Psoas muscle (tissue), 7 donors: ENCODE measurements at regions not wholly inside any gene's neighbourhood (a gene's known extent, or its start where the extent isn't known, plus 50 kb on each side); places are given as distances from the start of the nearest gene placed in this dataset.
"Not testable (repeated sequence)": the region's sequence is repeated elsewhere in the genome, so short reads cannot be mapped to it uniquely, and the experiment has no call there.

Source experiments
- ATAC-seq, 4 donors: fragments of 200-7000 bp; cut with Tn5 transposase; one replicate each; pipeline ENCODE4 v1.9.1; 2020; ENCODE audit warnings: moderate library complexity in 3 of 4, mild to moderate bottlenecking in 2 of 4
- DNase-seq, 2 donors: peaks; one replicate each; pipeline ENCODE4 v3.0.0-alpha.2; 2020
- H3K27ac ChIP-seq: fragments of 200-600 bp; one replicate; pipeline ENCODE4 v1.8.0; 2022
- H3K27me3 ChIP-seq, 3 donors: fragments of 200-600 bp in 1 of 3; one replicate each; pipeline versions ENCODE4 v1.6.1 to v1.8.0; 2013 to 2022; ENCODE audit warnings: low read length in 2 of 3, mild to moderate bottlenecking in 2 of 3, moderate library complexity in 1 of 3; ENCODE audit not compliant: insufficient read depth in 3 of 3
- H3K36me3 ChIP-seq, 2 donors: fragments of 200-600 bp in 1 of 2; one replicate each; pipeline versions ENCODE4 v1.6.1 to v1.8.0; 2013 to 2022; ENCODE audit warnings: low read depth in 1 of 2, mild to moderate bottlenecking in 1 of 2, moderate library complexity in 1 of 2; ENCODE audit not compliant: insufficient read depth in 1 of 2
- H3K4me1 ChIP-seq: fragments of 200-600 bp; one replicate; pipeline ENCODE4 v1.8.0; 2022
- H3K4me3 ChIP-seq: fragments of 200-600 bp; one replicate; pipeline ENCODE4 v1.8.0; 2022; ENCODE audit warnings: mild to moderate bottlenecking
- H3K9me3 ChIP-seq: fragments of 200-600 bp; one replicate; pipeline ENCODE4 v1.8.0; 2022
- WGBS, 3 donors: extraction: QIAGEN DNeasy Blood & Tissue Kit; methylation state at CpG; one replicate each; pipeline versions ENCODE4 v1.1.6 to v1.1.7; 2013; 5-methylcytosine and 5-hydroxymethylcytosine counted together
- intact Hi-C, 2 donors: fragments of 100-400 bp; cut with DNase I; formaldehyde crosslinking; loops; one replicate each; pipeline versions ENCODE4 v1.11.0 to v1.14.2; 2022
- donor health status: healthy with polysubstance abuse.
- donor health status: DM: no; HTN: no; CAD: no; lungs with moderate emphysema.
- donor health status: Bipolar disorder and iron deficiency.
- donor health status: healthy.
- donor health status: DM: yes; HTN: yes; CAD: no.
- donor health status: DM: no; HTN: no; CAD: no.
- donor health status: DM: yes; HTN: yes; CAD: no.

DNA sequence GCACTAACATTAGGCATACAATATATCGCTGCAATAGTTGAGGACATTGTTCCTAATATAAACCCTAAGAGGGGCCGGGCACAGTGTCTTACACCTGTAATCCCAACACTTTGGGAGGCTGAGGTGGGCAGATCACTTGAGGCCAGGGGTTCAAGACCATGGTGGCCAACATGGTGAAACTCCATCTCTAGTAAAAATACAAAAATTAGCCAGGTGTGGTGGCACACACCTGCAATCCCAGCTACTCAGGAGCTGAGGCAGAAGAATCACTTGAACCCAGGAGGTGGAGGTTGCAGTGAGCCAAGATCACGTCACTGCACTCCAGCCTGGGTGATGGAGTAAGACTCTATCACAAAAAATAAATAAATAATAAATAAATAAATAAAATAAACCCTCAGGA lies 310.9 kb downstream of the GOLGA6L6 start:
- H3K9me3 ChIP-seq, ATAC-seq, H3K36me3 ChIP-seq, H3K4me3 ChIP-seq, DNase-seq, H3K27ac ChIP-seq, intact Hi-C loops, H3K4me1 ChIP-seq, H3K27me3 ChIP-seq: not testable (repeated sequence)
- WGBS, 3 donors: 60 to 64% (median 62%) methylated on average over 3 of the region's 3 CpGs

DNA sequence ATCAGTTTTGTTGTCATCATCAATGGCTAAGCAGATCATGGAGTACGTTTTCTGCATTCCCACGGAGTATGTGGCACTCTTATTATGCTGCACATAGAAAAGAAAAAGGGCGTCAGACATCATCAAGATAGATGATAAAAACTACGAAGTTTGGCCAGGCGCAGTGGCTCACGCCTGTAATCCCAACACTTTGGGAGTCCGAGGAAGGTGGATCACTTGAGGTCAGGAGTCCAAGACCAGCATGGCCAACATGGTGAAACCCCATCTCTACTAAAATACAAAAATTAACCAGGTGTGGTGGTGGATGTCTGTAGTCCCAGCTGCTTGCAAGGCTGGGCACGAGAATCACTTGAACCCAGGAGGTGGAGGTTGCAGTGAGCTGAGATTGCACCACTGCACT lies 312.8 kb downstream of the GOLGA6L6 start:
- intact Hi-C loops, H3K4me1 ChIP-seq, H3K36me3 ChIP-seq, H3K27me3 ChIP-seq, H3K9me3 ChIP-seq, H3K4me3 ChIP-seq, ATAC-seq, DNase-seq, H3K27ac ChIP-seq: not testable (repeated sequence)
- WGBS, 3 donors: 70 to 74% (median 73%) methylated on average over 8 of the region's 8 CpGs

DNA sequence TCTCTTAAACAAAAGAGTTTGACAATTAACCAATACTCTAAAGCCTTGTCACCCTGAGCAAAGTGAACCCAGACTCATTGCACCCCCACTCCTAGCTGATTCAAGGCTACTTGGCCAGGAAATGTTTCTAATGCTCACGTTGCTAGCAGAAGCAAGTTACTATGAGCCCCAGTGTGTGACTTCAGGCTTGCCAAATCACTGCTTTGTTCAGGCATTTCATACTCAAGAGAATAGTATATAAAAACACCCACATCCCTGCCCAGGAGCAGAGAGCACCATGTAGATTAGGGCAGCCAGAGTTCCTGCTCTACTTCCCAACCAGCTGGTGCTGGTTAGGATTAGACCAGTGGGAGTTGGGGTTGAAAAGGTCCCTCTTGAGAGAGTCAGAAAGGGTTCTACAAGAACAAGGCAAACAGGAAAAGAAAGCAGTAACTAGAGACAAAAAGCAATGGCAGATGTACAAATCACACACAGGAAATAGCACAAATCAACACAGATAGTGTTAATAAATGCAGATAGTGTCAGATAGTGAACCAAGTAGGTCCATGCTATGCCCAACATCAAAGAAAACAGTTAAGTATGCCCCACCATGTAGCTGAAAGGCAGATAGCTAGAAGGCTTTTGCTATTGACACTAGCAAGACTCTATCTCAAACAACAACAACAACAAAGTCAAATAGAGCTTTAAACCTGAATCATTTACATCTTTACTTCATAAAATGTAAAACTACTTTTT lies 314.3 kb downstream of the GOLGA6L6 start:
- H3K9me3 ChIP-seq, H3K4me3 ChIP-seq, DNase-seq, H3K27me3 ChIP-seq, H3K36me3 ChIP-seq, H3K27ac ChIP-seq, ATAC-seq, intact Hi-C loops, H3K4me1 ChIP-seq: not testable (repeated sequence)
- 35 to 40% (median 37%) methylated on average over 1 of the region's 1 CpG for WGBS, 3 donors

DNA sequence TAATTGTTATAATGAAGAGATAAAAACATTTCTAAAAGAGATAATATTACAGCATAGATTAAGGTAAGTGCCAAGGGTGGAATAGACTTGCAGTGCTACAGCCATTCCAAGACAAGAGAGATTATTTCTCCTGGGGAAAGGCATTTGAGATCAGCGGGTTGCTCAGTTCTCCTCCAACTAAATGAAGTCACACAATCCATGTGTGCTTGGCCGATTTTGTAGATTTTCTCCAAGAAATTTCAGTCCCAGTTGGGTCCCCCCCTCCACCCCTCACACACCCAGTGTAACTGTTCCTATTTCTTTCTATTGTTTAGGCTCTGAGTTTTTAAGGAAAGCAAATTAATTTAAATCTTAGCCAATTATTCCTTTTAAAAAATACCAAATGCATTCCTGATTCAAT lies 315.1 kb downstream of the GOLGA6L6 start:
- H3K4me1 ChIP-seq, H3K36me3 ChIP-seq, H3K27ac ChIP-seq, DNase-seq, H3K4me3 ChIP-seq, intact Hi-C loops, ATAC-seq, H3K9me3 ChIP-seq, H3K27me3 ChIP-seq: not testable (repeated sequence)
- WGBS, 3 donors: 28 to 49% (median 49%) methylated on average over 2 of the region's 2 CpGs

DNA sequence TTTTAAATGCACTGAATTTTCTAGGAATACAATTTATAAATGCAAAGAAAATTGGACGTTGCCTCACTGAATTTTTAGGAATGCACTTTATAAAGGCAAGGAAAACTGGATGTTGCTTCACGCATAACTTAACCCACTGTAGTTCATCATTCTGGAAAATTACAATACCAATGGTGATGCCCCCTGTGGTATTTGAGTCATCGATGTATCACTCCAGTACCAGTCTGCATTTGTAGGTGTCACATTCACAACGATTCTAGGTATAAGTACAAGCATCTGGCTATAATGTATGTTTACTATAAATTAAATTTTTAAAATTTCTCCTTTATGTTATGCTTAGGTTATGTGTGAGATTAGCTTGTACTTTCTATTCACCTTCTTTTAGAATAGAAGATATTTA lies 320.5 kb downstream of the GOLGA6L6 start:
- ATAC-seq, H3K4me3 ChIP-seq, H3K9me3 ChIP-seq, H3K27me3 ChIP-seq, intact Hi-C loops, H3K36me3 ChIP-seq, H3K4me1 ChIP-seq, H3K27ac ChIP-seq, DNase-seq: not testable (repeated sequence)
- WGBS, 3 donors: 56 to 58% (median 57%) methylated on average over 4 of the region's 4 CpGs

DNA sequence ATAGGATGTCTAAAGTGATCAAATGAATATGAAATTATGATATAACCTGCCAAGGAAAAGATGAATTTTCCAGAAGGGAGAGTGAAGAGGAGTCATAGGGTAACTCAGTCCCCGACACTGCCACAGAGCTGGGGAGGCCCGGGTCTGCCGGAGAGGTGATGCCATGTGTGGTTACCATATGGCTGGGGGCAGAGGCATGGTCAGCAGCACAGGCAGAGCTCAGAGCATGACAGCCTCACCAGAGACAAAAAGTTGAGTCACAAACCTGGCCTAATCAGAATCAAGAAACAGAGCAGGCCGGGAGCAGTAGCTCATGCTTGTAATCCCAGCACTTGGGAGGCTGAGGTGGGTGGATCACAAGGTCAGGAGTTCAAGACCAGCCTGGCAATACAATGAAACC lies 322.4 kb downstream of the GOLGA6L6 start:
- WGBS, 3 donors: 77 to 83% (median 82%) methylated on average over 4 of the region's 4 CpGs
- intact Hi-C loops, H3K4me3 ChIP-seq, H3K4me1 ChIP-seq, ATAC-seq, DNase-seq, H3K36me3 ChIP-seq, H3K27ac ChIP-seq, H3K27me3 ChIP-seq, H3K9me3 ChIP-seq: not testable (repeated sequence)

DNA sequence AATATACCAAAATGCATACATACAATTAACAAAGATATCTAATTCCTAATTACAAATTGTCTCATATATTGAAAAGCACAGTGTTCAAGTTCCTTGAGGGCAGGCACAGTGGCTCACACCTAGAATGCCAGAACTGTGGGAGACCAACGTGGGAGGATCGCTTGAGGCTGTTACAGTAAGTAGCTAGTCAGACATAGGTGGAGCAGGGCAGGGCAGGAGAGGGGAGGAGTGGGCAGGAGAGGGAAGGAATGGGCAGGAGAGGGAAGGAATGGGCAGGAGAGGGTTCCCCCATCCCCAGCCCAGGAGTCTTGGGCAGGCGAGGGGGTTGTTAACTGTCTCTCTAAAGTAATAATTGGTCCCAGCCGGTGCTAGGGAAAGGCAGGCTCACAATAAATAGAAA lies 325.9 kb downstream of the GOLGA6L6 start:
- WGBS, 3 donors: 49 to 71% (median 54%) methylated on average over 4 of the region's 4 CpGs
- H3K27me3 ChIP-seq, H3K9me3 ChIP-seq, ATAC-seq, intact Hi-C loops, H3K36me3 ChIP-seq, H3K27ac ChIP-seq, H3K4me1 ChIP-seq, H3K4me3 ChIP-seq, DNase-seq: not testable (repeated sequence)

DNA sequence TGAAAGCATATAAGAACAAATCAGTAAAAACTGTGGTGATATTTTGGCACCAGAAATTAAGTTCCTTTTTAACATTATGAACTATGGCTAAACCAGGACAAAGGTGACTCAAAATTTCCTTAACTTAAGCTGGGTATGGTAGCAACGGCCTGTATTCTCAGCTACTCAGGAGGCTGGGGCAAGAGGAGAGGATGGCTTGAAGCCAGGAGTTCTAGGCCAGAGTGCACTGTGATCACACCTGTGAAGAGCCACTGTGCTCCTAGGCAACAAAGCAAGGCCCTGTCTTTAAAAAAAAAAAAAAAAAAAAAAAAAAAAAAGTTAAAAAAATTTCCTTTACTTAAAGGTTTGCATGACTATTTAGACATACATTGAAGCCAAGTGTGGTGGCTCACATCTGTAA lies 327.5 kb downstream of the GOLGA6L6 start:
- intact Hi-C loops, ATAC-seq: not testable (repeated sequence)
- WGBS, 3 donors: 38 to 50% (median 47%) methylated on average over 1 of the region's 1 CpG

DNA sequence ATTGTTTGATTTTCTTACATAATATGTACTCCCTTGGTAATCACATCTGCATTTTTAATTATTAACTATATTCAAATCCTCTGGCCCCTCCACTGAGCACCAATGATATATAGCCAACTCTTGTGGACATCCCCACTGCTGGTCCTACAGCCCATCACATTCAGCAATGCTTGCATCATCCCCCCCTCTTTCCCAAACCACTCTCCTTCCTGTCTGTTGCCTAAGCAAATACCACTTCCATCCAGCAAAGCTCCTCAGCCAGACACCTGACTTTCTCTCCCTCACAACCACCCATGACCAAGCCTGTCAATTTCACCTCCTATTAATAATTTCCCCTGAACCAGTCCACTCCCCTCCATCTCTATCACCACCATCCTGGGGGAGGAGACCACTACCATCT lies 330.1 kb downstream of the GOLGA6L6 start:
- DNase-seq, H3K9me3 ChIP-seq, H3K27ac ChIP-seq, H3K4me1 ChIP-seq, intact Hi-C loops, H3K36me3 ChIP-seq, H3K27me3 ChIP-seq, H3K4me3 ChIP-seq, ATAC-seq: not testable (repeated sequence)

More for the DNA sequence above, 327.5 kb downstream of the GOLGA6L6 start:
- not testable (repeated sequence) for H3K27me3 ChIP-seq, DNase-seq, H3K4me3 ChIP-seq, H3K4me1 ChIP-seq, H3K9me3 ChIP-seq, H3K36me3 ChIP-seq, H3K27ac ChIP-seq

DNA sequence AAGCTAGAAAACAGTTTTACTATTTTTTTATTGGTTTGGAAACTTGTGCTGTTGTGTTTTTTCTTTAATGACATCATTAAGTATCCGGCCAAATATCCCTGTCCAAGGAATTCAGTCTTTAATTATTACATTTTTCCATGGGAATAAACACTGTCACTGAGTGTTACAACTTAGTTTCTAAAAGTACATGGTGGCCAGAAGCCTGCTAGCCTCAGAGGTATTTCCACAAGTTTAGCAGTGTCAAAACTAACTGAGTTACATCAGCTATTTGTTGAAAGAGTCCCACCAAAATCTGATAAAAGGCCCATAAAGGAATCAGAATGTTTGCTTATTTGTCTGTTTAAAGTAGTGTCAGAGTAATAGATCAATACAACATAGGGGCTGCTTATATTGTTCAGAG lies 331.6 kb downstream of the GOLGA6L6 start:
- H3K4me3 ChIP-seq, H3K9me3 ChIP-seq, H3K36me3 ChIP-seq, H3K4me1 ChIP-seq, intact Hi-C loops, DNase-seq, H3K27ac ChIP-seq, H3K27me3 ChIP-seq, ATAC-seq: not testable (repeated sequence)
- WGBS, 3 donors: 41 to 58% (median 43%) methylated on average over 1 of the region's 1 CpG

DNA sequence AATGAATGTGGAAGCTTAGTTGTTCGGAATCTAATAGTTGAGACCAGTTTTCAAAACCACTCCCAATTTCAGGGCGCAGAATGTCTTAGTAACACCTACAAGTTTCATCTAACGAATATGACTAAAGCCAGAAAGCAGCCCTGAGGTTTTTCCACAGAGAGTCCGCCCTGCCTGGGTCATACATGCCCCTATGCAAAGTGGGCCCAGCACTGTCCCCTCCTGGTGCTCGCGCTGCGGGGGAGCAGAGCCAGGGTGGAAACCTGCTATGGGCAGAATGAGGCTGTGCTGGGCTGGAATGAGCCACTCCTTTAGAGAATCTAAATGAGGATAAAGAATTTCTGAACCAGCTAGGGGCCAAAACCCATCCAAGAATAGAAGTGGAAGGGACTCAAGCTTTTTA lies 334.0 kb downstream of the GOLGA6L6 start:
- H3K36me3 ChIP-seq, intact Hi-C loops, H3K9me3 ChIP-seq, DNase-seq, H3K4me3 ChIP-seq, H3K27ac ChIP-seq, ATAC-seq, H3K27me3 ChIP-seq, H3K4me1 ChIP-seq: not testable (repeated sequence)
- WGBS, 3 donors: 79% methylated on average over 7 of the region's 7 CpGs

DNA sequence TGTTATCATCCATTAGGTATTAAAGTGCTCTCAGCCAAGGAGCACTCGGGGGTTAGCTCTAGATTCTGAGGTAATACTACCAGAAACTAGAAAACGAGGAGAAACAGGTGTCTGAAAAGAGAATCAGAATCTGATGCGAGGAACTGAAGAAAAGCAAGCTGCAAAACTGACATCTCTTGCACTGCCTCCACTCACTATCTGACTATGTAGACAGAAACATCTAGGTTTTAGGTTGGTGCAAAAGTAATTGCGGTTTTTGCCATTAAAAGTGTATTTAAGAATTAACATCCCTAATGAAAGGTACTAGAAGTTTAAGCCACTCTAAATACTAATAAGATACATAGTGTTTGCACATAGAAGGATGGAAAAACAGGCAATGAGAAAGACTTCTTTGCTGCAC lies 334.4 kb downstream of the GOLGA6L6 start:
- H3K27me3 ChIP-seq, H3K27ac ChIP-seq, intact Hi-C loops, ATAC-seq, DNase-seq, H3K4me1 ChIP-seq, H3K36me3 ChIP-seq, H3K9me3 ChIP-seq, H3K4me3 ChIP-seq: not testable (repeated sequence)
- WGBS, 3 donors: 51 to 60% (median 58%) methylated on average over 3 of the region's 4 CpGs
